AG04449 (cell line): ENCODE measurements at regions not wholly inside any gene's neighbourhood (a gene's known extent, or its start where the extent isn't known, plus 50 kb on each side); places are given as distances from the start of the nearest gene placed in this dataset.

Source experiments
- CTCF ChIA-PET: fragments of 350-600 bp; formaldehyde crosslinking; extraction: SDS; loops from one replicate; lab custom pipeline; 2021; ENCODE audit warnings: antibody characterized with exemption; lab: Yijun Ruan, JAX
- POLR2A ChIA-PET: fragments of 400-600, 350-600 bp; formaldehyde crosslinking; extraction: SDS; loops from one replicate; lab custom pipeline; 2020; ENCODE audit warnings: antibody characterized with exemption, inconsistent platforms; lab: Yijun Ruan, JAX
- DNase-seq: peaks from one replicate; pipeline ENCODE4 v3.0.0-alpha.2; 2010; ENCODE audit warnings: low read depth, low spot score
- H3K4me3 ChIP-seq: 2 replicates; pipeline ENCODE4 v1.5.1; 2011; ENCODE audit warnings: low read depth, mild to moderate bottlenecking, control low read depth, low read length
- TF ChIP-seq, protein P1 (sequence below): IDR thresholded peaks from one replicate; pipeline ENCODE4 v1.5.1; 2011; ENCODE audit warnings: mild to moderate bottlenecking, moderate library complexity, low read length, control low read depth, inconsistent platforms; ENCODE audit not compliant: insufficient read depth; ENCODE audit errors: missing control alignments

DNA sequence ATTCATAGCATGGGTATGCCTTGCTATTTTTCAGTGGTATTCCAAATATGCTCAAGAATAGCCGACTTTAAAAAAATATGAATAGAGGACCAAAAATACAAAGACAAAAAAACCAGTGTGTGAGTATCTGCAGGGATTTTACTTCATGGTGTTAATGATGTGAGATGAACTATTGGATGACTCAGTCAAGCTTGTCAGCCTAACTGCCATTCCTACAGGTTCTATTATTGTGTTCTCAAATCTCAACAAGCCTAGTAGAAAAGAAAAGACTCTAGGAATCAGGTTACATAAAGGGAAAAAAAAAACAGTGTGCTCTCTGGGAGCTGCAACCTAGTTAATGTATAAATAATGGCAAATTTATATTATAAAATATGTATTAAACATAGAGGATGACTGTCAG, 588.4 kb upstream of the BTBD3 start:
- no peak overlapping the region for H3K4me3 ChIP-seq
- POLR2A ChIA-PET = no interaction called here
- CTCF ChIA-PET = no interaction called here
- TF ChIP-seq, protein P1, sequence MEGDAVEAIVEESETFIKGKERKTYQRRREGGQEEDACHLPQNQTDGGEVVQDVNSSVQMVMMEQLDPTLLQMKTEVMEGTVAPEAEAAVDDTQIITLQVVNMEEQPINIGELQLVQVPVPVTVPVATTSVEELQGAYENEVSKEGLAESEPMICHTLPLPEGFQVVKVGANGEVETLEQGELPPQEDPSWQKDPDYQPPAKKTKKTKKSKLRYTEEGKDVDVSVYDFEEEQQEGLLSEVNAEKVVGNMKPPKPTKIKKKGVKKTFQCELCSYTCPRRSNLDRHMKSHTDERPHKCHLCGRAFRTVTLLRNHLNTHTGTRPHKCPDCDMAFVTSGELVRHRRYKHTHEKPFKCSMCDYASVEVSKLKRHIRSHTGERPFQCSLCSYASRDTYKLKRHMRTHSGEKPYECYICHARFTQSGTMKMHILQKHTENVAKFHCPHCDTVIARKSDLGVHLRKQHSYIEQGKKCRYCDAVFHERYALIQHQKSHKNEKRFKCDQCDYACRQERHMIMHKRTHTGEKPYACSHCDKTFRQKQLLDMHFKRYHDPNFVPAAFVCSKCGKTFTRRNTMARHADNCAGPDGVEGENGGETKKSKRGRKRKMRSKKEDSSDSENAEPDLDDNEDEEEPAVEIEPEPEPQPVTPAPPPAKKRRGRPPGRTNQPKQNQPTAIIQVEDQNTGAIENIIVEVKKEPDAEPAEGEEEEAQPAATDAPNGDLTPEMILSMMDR = no peak
- no peak for DNase-seq

GRCh38 chr20:11331096-11331495, 586.6 kb upstream of the BTBD3 start:
- no peak for DNase-seq
- CTCF ChIA-PET = no interaction called here
- POLR2A ChIA-PET = no interaction called here
- H3K4me3 ChIP-seq = no peak overlapping the region
- TF ChIP-seq, protein P1 = no peak

DNA sequence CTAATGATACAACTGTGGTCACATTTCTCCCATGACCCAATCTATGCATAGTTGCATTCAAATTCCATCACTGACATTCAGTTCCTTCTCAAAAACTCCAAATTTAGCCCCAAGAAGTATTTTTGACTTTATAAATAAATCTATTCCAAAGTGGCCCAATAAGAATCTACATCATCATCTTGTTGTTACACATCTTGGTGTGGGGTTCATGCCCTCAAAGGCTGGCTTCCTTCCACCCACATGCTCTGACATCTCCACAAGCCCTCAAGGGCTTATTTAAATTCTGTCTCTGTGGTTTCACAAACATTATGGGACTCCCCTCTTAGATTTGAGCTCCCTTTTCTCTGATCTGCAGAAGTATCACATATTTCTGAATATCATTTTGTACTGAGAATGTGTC, 585.3 kb upstream of the BTBD3 start:
- no peak overlapping the region for H3K4me3 ChIP-seq
- ChIA-PET POLR2A (no interaction called here), CTCF (no interaction called here)
- peak; percentile 10 for DNase-seq
- TF ChIP-seq, protein P1 = no peak

DNA sequence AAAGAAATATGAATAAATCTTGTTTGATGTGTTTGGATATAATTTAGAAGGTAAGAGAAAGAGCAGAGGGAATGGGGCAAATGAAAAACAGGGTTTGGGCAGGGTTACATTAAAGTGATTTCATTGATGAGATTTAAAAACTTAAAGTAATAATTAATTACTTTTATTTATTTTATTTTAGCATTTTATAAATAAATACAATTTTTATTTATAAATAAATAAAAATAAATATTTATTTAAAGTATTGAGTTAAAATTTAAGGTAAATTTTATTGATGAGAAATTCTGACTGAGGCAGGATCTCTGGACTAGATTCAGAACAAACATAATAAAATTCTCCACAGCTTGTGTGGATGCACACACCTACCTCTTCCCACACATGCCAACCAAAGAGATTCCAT, 584.1 kb upstream of the BTBD3 start:
- no peak for DNase-seq
- CTCF ChIA-PET = no interaction called here
- TF ChIP-seq, protein P1 = no peak
- POLR2A ChIA-PET = no interaction called here
- no peak overlapping the region for H3K4me3 ChIP-seq

GRCh38 chr20:11337361-11338130, 580.1 kb upstream of the BTBD3 start:
- no peak for DNase-seq
- no peak overlapping the region for H3K4me3 ChIP-seq
- ChIA-PET CTCF (no interaction called here), POLR2A (no interaction called here)
- TF ChIP-seq, protein P1 = no peak

DNA sequence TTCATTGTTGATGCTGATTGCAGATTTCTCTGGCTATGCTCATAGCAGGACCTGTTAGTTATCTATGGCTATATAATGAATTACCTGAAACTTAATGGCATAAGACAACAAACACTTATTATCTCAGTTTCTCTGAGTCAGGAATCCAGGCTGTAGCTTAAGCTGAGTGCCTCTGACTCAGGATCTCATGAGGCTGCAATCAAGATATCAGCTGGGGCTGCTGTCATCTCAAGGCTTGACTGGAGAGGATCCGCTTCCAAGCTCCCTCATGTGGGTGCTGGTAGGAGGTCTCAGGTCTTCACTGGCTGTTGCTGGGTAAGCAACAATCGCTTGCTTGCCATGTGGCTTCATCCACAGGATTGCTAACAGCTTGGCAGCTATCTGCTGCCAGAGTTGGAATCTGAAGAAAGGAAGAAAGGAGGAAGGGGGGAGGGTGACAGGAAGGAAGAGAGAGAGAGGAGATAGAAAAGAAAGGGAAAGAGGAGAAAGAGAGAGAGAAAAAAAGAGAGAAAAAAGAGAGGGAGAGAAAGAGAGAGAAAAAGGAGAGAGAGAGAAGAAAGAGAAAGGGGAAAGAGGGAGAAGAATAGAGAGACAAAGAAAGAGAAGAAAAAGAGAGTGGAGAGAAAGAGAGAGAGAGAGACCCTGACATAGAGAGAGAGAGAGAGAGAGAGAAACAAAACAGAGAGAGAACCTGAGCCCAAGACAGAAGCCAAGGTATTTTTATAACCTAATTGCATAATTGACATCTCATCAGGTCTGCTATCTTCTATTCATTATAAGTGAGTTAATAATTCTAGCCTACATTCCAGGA, 579.0 kb upstream of the BTBD3 start:
- POLR2A ChIA-PET = no interaction called here
- CTCF ChIA-PET = no interaction called here
- no peak for DNase-seq
- TF ChIP-seq, protein P1 = no peak
- no peak overlapping the region for H3K4me3 ChIP-seq
